ENCODE measurements at regions not wholly inside any gene's neighbourhood (a gene's known extent, or its start where the extent isn't known, plus 50 kb on each side); places are given as distances from the start of the nearest gene placed in this dataset.

DNA sequence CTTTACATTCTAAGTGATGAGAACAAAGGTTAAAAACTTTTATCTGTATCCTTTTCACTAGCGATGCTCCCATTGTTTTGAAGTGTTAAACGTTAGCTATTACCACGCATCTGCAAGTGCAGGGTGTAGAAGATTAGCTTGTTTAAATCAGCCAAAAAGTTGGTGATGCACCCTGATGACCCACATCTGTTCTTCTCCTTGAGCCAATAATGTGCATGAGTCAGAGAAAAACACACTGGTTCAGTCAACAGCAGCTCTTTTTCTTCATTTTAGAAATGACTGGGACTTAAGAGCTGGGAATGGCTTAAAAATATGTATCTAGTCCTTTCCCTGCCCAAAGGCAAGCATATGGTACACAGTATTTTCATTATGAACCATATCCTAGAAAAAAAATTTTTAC lies 323.5 kb upstream of the PDE3A start:
- H3K4me1 ChIP-seq (ENCODE audit: low read length), result no peaks in the 10 kb centered on the region
- H3K9ac ChIP-seq (ENCODE audit: low read length), result no peak overlapping the region
- TF ChIP-seq EZH2phosphoT487 (IDR thresholded peaks at IDR 0.05; ENCODE audit: low read length) (no peak), EZH2 (optimal IDR thresholded peaks at IDR 0.05; ENCODE audit: low read depth, low read length) (no peak)
- TF ChIP-seq, protein P1, sequence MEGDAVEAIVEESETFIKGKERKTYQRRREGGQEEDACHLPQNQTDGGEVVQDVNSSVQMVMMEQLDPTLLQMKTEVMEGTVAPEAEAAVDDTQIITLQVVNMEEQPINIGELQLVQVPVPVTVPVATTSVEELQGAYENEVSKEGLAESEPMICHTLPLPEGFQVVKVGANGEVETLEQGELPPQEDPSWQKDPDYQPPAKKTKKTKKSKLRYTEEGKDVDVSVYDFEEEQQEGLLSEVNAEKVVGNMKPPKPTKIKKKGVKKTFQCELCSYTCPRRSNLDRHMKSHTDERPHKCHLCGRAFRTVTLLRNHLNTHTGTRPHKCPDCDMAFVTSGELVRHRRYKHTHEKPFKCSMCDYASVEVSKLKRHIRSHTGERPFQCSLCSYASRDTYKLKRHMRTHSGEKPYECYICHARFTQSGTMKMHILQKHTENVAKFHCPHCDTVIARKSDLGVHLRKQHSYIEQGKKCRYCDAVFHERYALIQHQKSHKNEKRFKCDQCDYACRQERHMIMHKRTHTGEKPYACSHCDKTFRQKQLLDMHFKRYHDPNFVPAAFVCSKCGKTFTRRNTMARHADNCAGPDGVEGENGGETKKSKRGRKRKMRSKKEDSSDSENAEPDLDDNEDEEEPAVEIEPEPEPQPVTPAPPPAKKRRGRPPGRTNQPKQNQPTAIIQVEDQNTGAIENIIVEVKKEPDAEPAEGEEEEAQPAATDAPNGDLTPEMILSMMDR (IDR thresholded peaks at IDR 0.05; ENCODE audit: low read length), result no peak
- no peaks in the 10 kb centered on the region for H3K36me3 ChIP-seq (replicated peaks; ENCODE audit: insufficient read depth, low read length)
- no peak overlapping the region for H3K4me3 ChIP-seq (ENCODE audit: low read length)
- DNase-seq, result no peak
- no peaks in the 10 kb centered on the region for H3K79me2 ChIP-seq (ENCODE audit: low read length)
- no peaks in the 10 kb centered on the region for H3K9me3 ChIP-seq (replicated peaks; ENCODE audit: insufficient read depth, low read length)
- no peak overlapping the region for H3K4me2 ChIP-seq (ENCODE audit: low read depth, low read length)
- no peaks in the 10 kb centered on the region for H3K27me3 ChIP-seq (replicated peaks; ENCODE audit: insufficient read depth, low read length)
- no peak overlapping the region for H3K27ac ChIP-seq (ENCODE audit: low read length)
- H3F3A ChIP-seq (ENCODE audit: insufficient read depth, low read length), result no peaks in the 10 kb centered on the region
- H3K9me2 ChIP-seq (replicated peaks; ENCODE audit: insufficient read depth, low read length), result no peaks in the 10 kb centered on the region
- no peaks in the 10 kb centered on the region for H4K20me1 ChIP-seq (ENCODE audit: insufficient read depth, low read length)
- H2AFZ ChIP-seq (ENCODE audit: low read length), result no peak overlapping the region

DNA sequence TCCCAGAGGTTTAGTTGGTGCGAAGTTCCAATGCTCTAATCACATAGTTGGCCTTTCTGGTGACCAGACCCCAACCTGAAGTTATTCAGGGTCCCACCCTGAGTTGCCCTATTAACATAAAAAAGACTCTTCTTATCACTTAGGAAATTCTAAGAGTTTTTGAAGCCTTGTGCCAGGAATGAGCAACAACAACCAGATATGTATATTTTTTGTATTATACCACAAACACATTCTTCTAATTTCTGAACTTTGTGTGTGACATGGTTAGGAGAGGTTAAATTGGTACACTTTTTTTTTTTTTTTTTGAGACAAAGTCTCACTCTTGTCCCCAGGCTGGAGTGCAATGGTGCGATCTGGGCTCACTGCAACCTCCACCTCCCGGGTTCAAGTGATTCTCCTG lies 320.4 kb upstream of the PDE3A start:
- no peak overlapping the region for H3K9ac ChIP-seq (ENCODE audit: low read length)
- no peaks in the 10 kb centered on the region for H3K9me2 ChIP-seq (replicated peaks; ENCODE audit: insufficient read depth, low read length)
- no peaks in the 10 kb centered on the region for H3K4me1 ChIP-seq (ENCODE audit: low read length)
- H3K36me3 ChIP-seq (replicated peaks; ENCODE audit: insufficient read depth, low read length), result no peaks in the 10 kb centered on the region
- H4K20me1 ChIP-seq (ENCODE audit: insufficient read depth, low read length), result no peaks in the 10 kb centered on the region
- no peak for DNase-seq
- H3K4me3 ChIP-seq (ENCODE audit: low read length), result no peak overlapping the region
- H3K4me2 ChIP-seq (ENCODE audit: low read depth, low read length), result no peak overlapping the region
- no peaks in the 10 kb centered on the region for H3K27me3 ChIP-seq (replicated peaks; ENCODE audit: insufficient read depth, low read length)
- no peak for TF ChIP-seq EZH2phosphoT487 (IDR thresholded peaks at IDR 0.05; ENCODE audit: low read length)
- TF ChIP-seq EZH2 (optimal IDR thresholded peaks at IDR 0.05; ENCODE audit: low read depth, low read length), result no peak
- TF ChIP-seq, protein P1 (IDR thresholded peaks at IDR 0.05; ENCODE audit: low read length), result no peak
- H3K27ac ChIP-seq (ENCODE audit: low read length), result no peak overlapping the region
- H2AFZ ChIP-seq (ENCODE audit: low read length), result no peak overlapping the region
- H3F3A ChIP-seq (ENCODE audit: insufficient read depth, low read length), result no peaks in the 10 kb centered on the region
- no peaks in the 10 kb centered on the region for H3K9me3 ChIP-seq (replicated peaks; ENCODE audit: insufficient read depth, low read length)
- H3K79me2 ChIP-seq (ENCODE audit: low read length), result no peaks in the 10 kb centered on the region

DNA sequence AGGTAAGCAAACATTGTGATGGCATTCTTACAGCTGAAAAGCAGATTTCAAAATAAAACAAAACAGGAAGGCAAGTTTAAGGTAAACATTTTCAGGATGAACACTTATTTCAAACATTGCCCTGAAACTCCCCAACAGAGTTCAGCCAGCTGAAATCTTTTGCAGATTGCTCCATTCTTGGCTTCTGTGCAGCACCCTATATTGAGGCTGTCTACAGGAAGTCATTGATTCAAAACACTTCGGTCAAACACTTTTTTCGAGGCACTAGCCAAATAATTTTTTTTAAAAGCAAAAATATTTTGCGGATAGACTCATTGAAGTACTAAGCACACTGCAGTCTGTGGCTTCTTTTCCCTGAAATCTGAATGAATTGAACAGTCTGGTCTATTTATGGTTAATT lies 318.1 kb upstream of the PDE3A start:
- Histone ChIP-seq H2AFZ (ENCODE audit: low read length) (no peak overlapping the region), H3K9me2 (replicated peaks; ENCODE audit: insufficient read depth, low read length) (no peaks in the 10 kb centered on the region), H3K9ac (ENCODE audit: low read length) (no peak overlapping the region), H3K36me3 (replicated peaks; ENCODE audit: insufficient read depth, low read length) (no peaks in the 10 kb centered on the region), H3K27me3 (replicated peaks; ENCODE audit: insufficient read depth, low read length) (no peaks in the 10 kb centered on the region), H3K4me3 (ENCODE audit: low read length) (no peak overlapping the region), H3K79me2 (ENCODE audit: low read length) (no peaks in the 10 kb centered on the region), H4K20me1 (ENCODE audit: insufficient read depth, low read length) (no peaks in the 10 kb centered on the region), H3K4me2 (ENCODE audit: low read depth, low read length) (no peak overlapping the region), H3K27ac (ENCODE audit: low read length) (no peak overlapping the region), H3K9me3 (replicated peaks; ENCODE audit: insufficient read depth, low read length) (no peaks in the 10 kb centered on the region), H3K4me1 (ENCODE audit: low read length) (no peaks in the 10 kb centered on the region), H3F3A (ENCODE audit: insufficient read depth, low read length) (no peaks in the 10 kb centered on the region)
- TF ChIP-seq EZH2 (optimal IDR thresholded peaks at IDR 0.05; ENCODE audit: low read depth, low read length) (no peak), EZH2phosphoT487 (IDR thresholded peaks at IDR 0.05; ENCODE audit: low read length) (no peak)
- TF ChIP-seq, protein P1 (IDR thresholded peaks at IDR 0.05; ENCODE audit: low read length), result no peak
- DNase-seq, result no peak
